Effector memory CD4-positive, alpha-beta T cell (primary cell): ENCODE measurements at regions not wholly inside any gene's neighbourhood (a gene's known extent, or its start where the extent isn't known, plus 50 kb on each side); places are given as distances from the start of the nearest gene placed in this dataset.

Experiments used
- DNase-seq, 3 donors: peaks; one replicate each; pipeline ENCODE4 v3.0.0-alpha.2; 2020
- H3K27ac ChIP-seq: 2 replicates; pipeline ENCODE4 v1.7.0; 2013; ENCODE audit warnings: mild to moderate bottlenecking, low read length, moderate library complexity; ENCODE audit not compliant: insufficient read depth, poor library complexity, severe bottlenecking
- H3K27me3 ChIP-seq: replicated peaks from 2 replicates; pipeline ENCODE4 v1.7.0; 2013; ENCODE audit warnings: mild to moderate bottlenecking, low read length; ENCODE audit not compliant: insufficient read depth, control insufficient read depth, poor library complexity, severe bottlenecking
- H3K36me3 ChIP-seq: 2 replicates; pipeline ENCODE4 v1.7.0; 2013; ENCODE audit warnings: mild to moderate bottlenecking, low read length, moderate library complexity; ENCODE audit not compliant: control insufficient read depth, insufficient read depth
- H3K4me1 ChIP-seq: 2 replicates; pipeline ENCODE4 v1.7.0; 2013; ENCODE audit warnings: low read length, mild to moderate bottlenecking; ENCODE audit not compliant: control insufficient read depth, insufficient read depth, poor library complexity, severe bottlenecking
- H3K4me3 ChIP-seq: 2 replicates; pipeline ENCODE4 v1.7.0; 2013; ENCODE audit warnings: low read length, low read depth, mild to moderate bottlenecking; ENCODE audit not compliant: insufficient read depth, poor library complexity, severe bottlenecking
- H3K9me3 ChIP-seq: 2 replicates; pipeline ENCODE4 v1.7.0; 2013; ENCODE audit warnings: mild to moderate bottlenecking, low read length, moderate library complexity; ENCODE audit not compliant: control insufficient read depth

DNA sequence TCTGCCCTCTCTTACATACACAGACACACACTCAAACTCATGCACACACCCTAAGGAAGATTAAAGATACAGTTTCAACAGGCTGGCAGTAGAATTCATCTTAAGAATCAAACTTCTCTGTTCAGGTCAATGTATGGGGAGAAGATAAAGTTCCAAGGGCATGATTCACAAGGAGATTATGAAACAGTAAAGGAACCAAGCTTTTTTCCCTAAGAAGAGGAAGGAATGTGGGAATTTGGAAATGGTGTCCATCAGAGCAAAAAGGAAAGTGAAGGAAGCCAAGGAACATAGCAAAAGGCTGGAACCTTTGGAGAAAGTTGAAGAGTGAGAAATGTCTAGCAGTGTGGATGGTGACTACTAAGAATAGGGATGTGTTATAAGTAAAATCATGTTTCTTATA, 191.0 kb upstream of the NPY2R start:
- H3K27me3 ChIP-seq, result no peaks in the 10 kb centered on the region

DNA sequence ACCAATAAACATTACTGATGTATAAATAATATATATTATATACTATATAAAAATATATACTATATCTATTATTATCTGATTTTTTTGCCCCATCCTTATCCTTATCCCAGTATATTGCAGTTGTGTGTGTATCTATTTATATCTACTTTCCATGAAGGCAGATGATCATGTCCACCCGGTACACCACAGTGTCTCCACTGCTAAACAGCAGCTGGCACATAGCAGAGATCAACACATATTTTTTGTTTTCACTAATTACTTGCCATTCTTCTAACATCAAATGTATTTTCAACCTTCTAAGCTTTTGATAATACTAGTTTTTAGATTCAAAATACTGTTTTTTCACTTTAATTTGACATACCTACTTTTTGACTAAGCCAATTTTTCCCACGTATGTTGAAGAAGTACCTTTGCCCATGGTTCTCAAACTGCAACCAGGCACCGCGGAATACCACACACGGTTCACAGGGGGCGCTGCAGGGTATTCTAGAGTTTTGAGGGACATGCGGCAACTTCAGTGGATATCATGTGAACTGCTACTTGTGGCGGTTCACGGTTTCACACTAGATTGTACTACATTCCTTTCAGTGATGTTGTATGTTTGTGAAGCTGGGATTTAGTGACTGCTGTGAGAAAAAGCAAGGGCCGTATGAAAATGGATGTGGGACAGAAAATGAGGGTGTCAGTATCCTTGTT, 182.5 kb upstream of the NPY2R start:
- Histone ChIP-seq H3K4me1 (no peaks in the 10 kb centered on the region), H3K4me3 (no peak overlapping the region), H3K9me3 (no peaks in the 10 kb centered on the region), H3K27me3 (no peaks in the 10 kb centered on the region), H3K36me3 (no peaks in the 10 kb centered on the region), H3K27ac (no peak overlapping the region)
- DNase-seq, result peak in 1 of 3 donors; percentile 1

More for the DNA sequence above, 191.0 kb upstream of the NPY2R start:
- no peaks in the 10 kb centered on the region for H3K9me3 ChIP-seq
- H3K36me3 ChIP-seq, result no peaks in the 10 kb centered on the region
- no peaks in the 10 kb centered on the region for H3K4me1 ChIP-seq
- no peak overlapping the region for H3K4me3 ChIP-seq
- DNase-seq, result no peak
- H3K27ac ChIP-seq, result no peak overlapping the region

DNA sequence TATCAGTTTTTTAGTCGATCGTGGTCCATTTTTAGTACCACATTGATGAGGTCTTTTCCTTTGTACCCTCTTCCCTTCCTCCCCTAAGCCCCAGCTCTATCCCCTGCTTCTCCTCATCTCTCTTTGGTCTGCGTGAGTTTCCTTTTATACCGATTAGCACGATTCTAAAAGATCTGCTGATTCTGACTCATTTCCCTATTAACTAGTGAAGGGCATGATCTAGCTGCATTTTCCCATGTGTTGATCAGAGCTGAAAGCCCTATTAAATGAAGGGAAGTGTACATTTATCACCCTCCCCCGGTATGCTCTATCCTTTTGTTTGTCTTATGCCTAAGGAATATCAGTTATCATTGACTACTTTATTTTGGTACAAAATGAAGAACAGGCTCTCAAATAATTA, 181.7 kb upstream of the NPY2R start:
- DNase-seq, result no peak

GRCh38 chr4:155032521-155033229, 175.8 kb upstream of the NPY2R start:
- no peaks in the 10 kb centered on the region for H3K36me3 ChIP-seq
- no peak for DNase-seq
- H3K27ac ChIP-seq, result no peak overlapping the region
- H3K4me3 ChIP-seq, result no peak overlapping the region
- no peaks in the 10 kb centered on the region for H3K27me3 ChIP-seq
- H3K9me3 ChIP-seq, result no peaks in the 10 kb centered on the region
- no peaks in the 10 kb centered on the region for H3K4me1 ChIP-seq

More for the DNA sequence above, 181.7 kb upstream of the NPY2R start:
- Histone ChIP-seq H3K36me3 (no peaks in the 10 kb centered on the region), H3K4me3 (no peak overlapping the region), H3K27me3 (no peaks in the 10 kb centered on the region), H3K4me1 (no peaks in the 10 kb centered on the region), H3K27ac (no peak overlapping the region), H3K9me3 (no peaks in the 10 kb centered on the region)

DNA sequence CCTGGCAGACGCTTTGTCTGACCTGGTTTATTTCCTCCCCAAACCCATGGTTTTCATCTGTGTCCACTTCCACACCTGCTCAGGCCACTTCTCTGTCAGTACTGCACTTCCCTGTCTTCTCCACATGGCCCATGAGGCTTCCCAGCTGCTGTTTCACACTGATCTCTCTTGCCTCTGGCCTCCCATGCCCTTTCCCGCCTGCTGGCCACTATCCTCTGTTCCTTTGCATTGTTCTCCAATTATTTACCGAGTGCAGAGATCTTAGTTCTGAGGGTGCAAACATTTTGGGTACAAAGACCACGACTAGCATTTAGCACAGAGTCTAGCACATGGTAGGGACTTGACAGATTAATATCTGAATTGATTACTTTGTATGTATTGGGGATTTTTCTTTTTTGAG, 174.8 kb upstream of the NPY2R start:
- H3K4me1 ChIP-seq, result no peaks in the 10 kb centered on the region
- H3K27ac ChIP-seq, result no peak overlapping the region
- H3K36me3 ChIP-seq, result no peaks in the 10 kb centered on the region
- no peaks in the 10 kb centered on the region for H3K27me3 ChIP-seq
- no peak overlapping the region for H3K4me3 ChIP-seq
- DNase-seq, result no peak
- H3K9me3 ChIP-seq, result no peaks in the 10 kb centered on the region

DNA sequence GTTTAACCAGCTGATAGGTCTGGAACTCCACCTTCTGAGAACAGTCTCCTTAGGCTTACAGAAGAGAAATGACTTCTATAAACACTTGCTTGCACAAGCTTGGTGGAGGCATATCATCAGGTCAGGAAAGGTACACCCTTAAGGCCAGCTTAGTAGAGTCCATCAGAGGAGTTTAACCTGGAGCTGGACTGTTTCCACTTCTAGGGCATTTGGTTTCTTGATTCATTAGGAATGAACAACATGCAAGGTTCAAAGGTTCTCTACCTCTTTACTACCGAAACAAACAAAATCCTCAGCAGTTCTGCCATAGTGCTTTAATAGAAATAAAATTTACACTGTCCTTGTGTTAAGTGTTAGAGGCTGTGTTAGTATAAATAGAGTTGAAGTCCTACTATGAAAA, 171.4 kb upstream of the NPY2R start:
- Histone ChIP-seq H3K4me1 (no peaks in the 10 kb centered on the region), H3K4me3 (no peak overlapping the region), H3K9me3 (no peaks in the 10 kb centered on the region), H3K27ac (no peak overlapping the region), H3K27me3 (no peaks in the 10 kb centered on the region), H3K36me3 (no peaks in the 10 kb centered on the region)
- DNase-seq, result no peak

- no peaks in the 10 kb centered on the region for H3K9me3 ChIP-seq
- DNase-seq, result no peak
- H3K36me3 ChIP-seq, result no peaks in the 10 kb centered on the region
- no peaks in the 10 kb centered on the region for H3K27me3 ChIP-seq
- no peak overlapping the region for H3K27ac ChIP-seq
- H3K4me1 ChIP-seq, result no peaks in the 10 kb centered on the region
- no peak overlapping the region for H3K4me3 ChIP-seq
These were observed 170.0 kb upstream of the NPY2R start for GRCh38 chr4:155038459-155038858.

DNA sequence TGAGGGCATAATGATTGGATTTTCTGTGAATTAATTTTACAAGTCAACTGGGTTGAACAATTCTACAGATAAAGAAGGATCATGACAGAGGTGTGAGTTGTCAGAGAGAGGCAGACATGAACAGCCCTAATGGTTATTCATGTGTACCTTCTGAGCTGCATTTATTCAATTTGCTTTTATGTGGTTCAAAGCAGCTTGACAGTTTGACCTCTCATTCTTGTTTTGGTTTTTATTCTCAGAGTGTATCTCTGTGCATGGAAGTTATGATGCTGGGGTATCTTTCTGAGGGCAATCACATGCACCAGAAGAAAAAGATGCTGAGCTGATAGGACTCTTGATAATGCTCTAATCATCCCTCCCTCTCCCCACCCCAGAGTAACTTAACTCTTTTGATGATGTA, 169.3 kb upstream of the NPY2R start:
- Histone ChIP-seq H3K4me3 (no peak overlapping the region), H3K9me3 (no peaks in the 10 kb centered on the region), H3K36me3 (no peaks in the 10 kb centered on the region), H3K27ac (no peak overlapping the region), H3K27me3 (no peaks in the 10 kb centered on the region), H3K4me1 (no peaks in the 10 kb centered on the region)
- no peak for DNase-seq

DNA sequence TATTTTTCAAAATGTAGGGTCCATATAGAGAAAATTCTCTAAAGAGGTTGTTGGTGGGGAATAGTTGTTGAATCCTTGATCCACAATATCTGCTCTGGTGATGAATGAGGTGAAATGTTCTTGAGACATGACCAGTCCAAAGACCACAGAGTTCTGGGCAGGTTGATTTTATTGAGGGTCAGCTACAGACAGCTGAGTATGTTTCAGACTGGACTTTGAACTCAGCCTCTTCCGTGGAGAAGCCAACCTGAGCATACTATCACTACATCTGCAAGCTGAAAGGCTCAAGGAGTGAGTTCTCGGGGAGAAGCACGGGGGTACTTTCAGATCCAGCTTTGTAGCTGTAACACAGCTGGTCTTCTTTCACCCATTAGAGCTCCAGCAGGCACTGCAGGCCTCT, 168.4 kb upstream of the NPY2R start:
- Histone ChIP-seq H3K4me3 (no peak overlapping the region), H3K27ac (no peak overlapping the region), H3K9me3 (no peaks in the 10 kb centered on the region), H3K36me3 (no peaks in the 10 kb centered on the region), H3K4me1 (no peaks in the 10 kb centered on the region), H3K27me3 (no peaks in the 10 kb centered on the region)
- no peak for DNase-seq

- Histone ChIP-seq H3K4me1 (no peaks in the 10 kb centered on the region), H3K4me3 (no peak overlapping the region), H3K27ac (no peak overlapping the region), H3K36me3 (no peaks in the 10 kb centered on the region), H3K27me3 (no peaks in the 10 kb centered on the region), H3K9me3 (no peaks in the 10 kb centered on the region)
- DNase-seq, result no peak
These were observed 166.4 kb upstream of the NPY2R start for GRCh38 chr4:155042014-155042413.
